Caco-2 (cell line): ENCODE measurements at regions not wholly inside any gene's neighbourhood (a gene's known extent, or its start where the extent isn't known, plus 50 kb on each side); places are given as distances from the start of the nearest gene placed in this dataset.

Source experiments
- BruUV-seq: library from RNA; stranded (reverse); fragments of 400-500 nt; replicated peaks from 2 replicates; lab custom pipeline; 2021; lab: Mats Ljungman, UMichigan
- CTCF ChIA-PET: fragments of 300-600 bp; sonication (Branson Sonifier 250); formaldehyde crosslinking; loops from one replicate; lab custom pipeline; 2022; ENCODE audit warnings: antibody characterized with exemption; lab: Charles Lee
- POLR2A ChIA-PET: fragments of 300-600 bp; sonication (Branson Sonifier 250); formaldehyde crosslinking; loops from one replicate; lab custom pipeline; 2022; ENCODE audit warnings: antibody characterized with exemption; lab: Charles Lee
- DNase-seq, 2 experiments: peaks; one replicate each; pipeline versions ENCODE4 v3.0.0 to v3.0.0-alpha.2; 2020 to 2022
- H3K27me3 ChIP-seq: replicated peaks from 2 replicates; pipeline ENCODE4 v1.6.0; 2011; ENCODE audit warnings: low read length; ENCODE audit not compliant: control insufficient read depth, insufficient read depth
- H3K36me3 ChIP-seq: 2 replicates; pipeline ENCODE4 v1.5.1; 2011; ENCODE audit warnings: low read length; ENCODE audit not compliant: control insufficient read depth, insufficient read depth
- H3K4me1 ChIP-seq: fragments of 250-450 bp; sonication (Bioruptor Pico); 2 replicates; pipeline ENCODE4 v1.5.1; 2020; ENCODE audit warnings: mild to moderate bottlenecking
- H3K4me3 ChIP-seq: 2 replicates; pipeline ENCODE4 v1.5.1; 2011; ENCODE audit warnings: low read depth, mild to moderate bottlenecking, control low read depth, low read length
- H3K9me3 ChIP-seq: fragments of 250-450 bp; sonication (Bioruptor Pico); 2 replicates; pipeline ENCODE4 v1.5.1; 2020; ENCODE audit warnings: mild to moderate bottlenecking, moderate library complexity
- H3K27ac Mint-ChIP-seq: one replicate; pipeline ENCODE4 v1.8.0; 2022; ENCODE audit warnings: mixed read lengths; ENCODE audit not compliant: unreplicated experiment
- H3K27me3 Mint-ChIP-seq: one replicate; pipeline ENCODE4 v1.8.0; 2022; ENCODE audit warnings: mixed read lengths; ENCODE audit not compliant: insufficient read depth, unreplicated experiment
- H3K36me3 Mint-ChIP-seq: one replicate; pipeline ENCODE4 v1.8.0; 2022; ENCODE audit warnings: mild to moderate bottlenecking, mixed read lengths; ENCODE audit not compliant: insufficient read depth, unreplicated experiment
- H3K4me1 Mint-ChIP-seq: one replicate; pipeline ENCODE4 v1.8.0; 2022; ENCODE audit warnings: low read depth, mixed read lengths; ENCODE audit not compliant: unreplicated experiment
- H3K4me3 Mint-ChIP-seq: one replicate; pipeline ENCODE4 v1.8.0; 2022; ENCODE audit warnings: mild to moderate bottlenecking, moderate library complexity, mixed read lengths; ENCODE audit not compliant: unreplicated experiment
- H3K9me3 Mint-ChIP-seq: one replicate; pipeline ENCODE4 v1.8.0; 2022; ENCODE audit warnings: mixed read lengths; ENCODE audit not compliant: unreplicated experiment
- CTCF ChIP-seq, 2 experiments: fragments of 200-600 bp in 1 of 2; IDR thresholded peaks; 1 replicate in 1 of 2; 2 replicates in 1 of 2; pipeline versions ENCODE4 v1.5.1 to v1.8.0; 2011 to 2022; ENCODE audit warnings: antibody characterized with exemption in 1 of 2, control low read depth in 1 of 2, inconsistent platforms in 1 of 2, low read depth in 1 of 2, low read length in 1 of 2, mild to moderate bottlenecking in 1 of 2, moderate library complexity in 1 of 2; ENCODE audit not compliant: insufficient read depth in 1 of 2, severe bottlenecking in 1 of 2, unreplicated experiment in 1 of 2
- intact Hi-C: fragments of 100-400 bp; cut with micrococcal nuclease; formaldehyde crosslinking; loops from one replicate; pipeline ENCODE4 v1.10.0; 2022; ENCODE audit not compliant: unreplicated experiment

- H3K4me3 ChIP-seq: no peak overlapping the region
- no TSS peak for BruUV-seq
- no peaks in the 10 kb centered on the region for H3K27me3 ChIP-seq
- intact Hi-C loops: no loop called here
- Mint-ChIP-seq H3K36me3 (no peaks in the 10 kb centered on the region), H3K27ac (no peak overlapping the region), H3K27me3 (no peaks in the 10 kb centered on the region), H3K4me1 (no peaks in the 10 kb centered on the region), H3K4me3 (no peak overlapping the region), H3K9me3 (no peaks in the 10 kb centered on the region)
- ChIA-PET POLR2A (interaction anchor here (0.6 to 0.7 kb wide), 2 partner anchors 47 to 51 kb away, joined by 3 to 7 read pairs; partner anchors contain the start of gene SERTAD2), CTCF (interaction anchor here (0.6 kb wide), 1 partner anchor 90 kb away, joined by 4 read pairs; no protein-coding TSS in a partner anchor)
- TF ChIP-seq CTCF (IDR thresholded peaks at IDR 0.05; ENCODE audit: insufficient read depth in 1 of 2, low read depth in 1 of 2, low read length in 1 of 2, severe bottlenecking in 1 of 2, unreplicated experiment in 1 of 2): no peak
- H3K4me1 ChIP-seq: peaks cover 14% of the 10 kb centered on the region
- no peak for DNase-seq
- no peaks in the 10 kb centered on the region for H3K36me3 ChIP-seq
- no peaks in the 10 kb centered on the region for H3K9me3 ChIP-seq
Observed at GRCh38 chr2:64704161-64704560, 50.4 kb upstream of the SERTAD2 start.

- Mint-ChIP-seq H3K9me3 (no peaks in the 10 kb centered on the region), H3K36me3 (no peaks in the 10 kb centered on the region), H3K27me3 (no peaks in the 10 kb centered on the region), H3K27ac (no peak overlapping the region), H3K4me3 (no peak overlapping the region), H3K4me1 (no peaks in the 10 kb centered on the region)
- POLR2A ChIA-PET: no interaction called here
- intact Hi-C loops: no loop called here
- no peak for DNase-seq
- Histone ChIP-seq H3K9me3 (no peaks in the 10 kb centered on the region), H3K4me1 (peaks cover 8% of the 10 kb centered on the region; the same call in 1 of the 2 replicates), H3K4me3 (no peak overlapping the region), H3K36me3 (no peaks in the 10 kb centered on the region), H3K27me3 (no peaks in the 10 kb centered on the region)
- CTCF ChIA-PET: no interaction called here
- BruUV-seq: no TSS peak
- no peak for TF ChIP-seq CTCF (IDR thresholded peaks at IDR 0.05; ENCODE audit: insufficient read depth in 1 of 2, low read depth in 1 of 2, low read length in 1 of 2, severe bottlenecking in 1 of 2, unreplicated experiment in 1 of 2)
Observed at GRCh38 chr2:64704996-64705395, 51.3 kb upstream of the SERTAD2 start.

- H3K27me3 Mint-ChIP-seq: no peaks in the 10 kb centered on the region
- Histone ChIP-seq H3K4me1 (peaks cover 8% of the 10 kb centered on the region; the same call in 1 of the 2 replicates), H3K36me3 (no peaks in the 10 kb centered on the region), H3K27me3 (no peaks in the 10 kb centered on the region), H3K9me3 (no peaks in the 10 kb centered on the region), H3K4me3 (no peak overlapping the region)
- no peak overlapping the region for H3K27ac Mint-ChIP-seq
- ChIA-PET CTCF (no interaction called here), POLR2A (no interaction called here)
- no TSS peak for BruUV-seq
- H3K4me3 Mint-ChIP-seq: no peak overlapping the region
- H3K4me1 Mint-ChIP-seq: no peaks in the 10 kb centered on the region
- no peak for TF ChIP-seq CTCF (IDR thresholded peaks at IDR 0.05; ENCODE audit: insufficient read depth in 1 of 2, low read depth in 1 of 2, low read length in 1 of 2, severe bottlenecking in 1 of 2, unreplicated experiment in 1 of 2)
- no peaks in the 10 kb centered on the region for H3K9me3 Mint-ChIP-seq
- no peak for DNase-seq
- no peaks in the 10 kb centered on the region for H3K36me3 Mint-ChIP-seq
- intact Hi-C loops: no loop called here
Observed at GRCh38 chr2:64707276-64707675, 53.6 kb upstream of the SERTAD2 start.
